A549 (cell line): ENCODE measurements at regions not wholly inside any gene's neighbourhood (a gene's known extent, or its start where the extent isn't known, plus 50 kb on each side); places are given as distances from the start of the nearest gene placed in this dataset.

ENCODE experiments used
- BHLHE40 ChIP-seq: IDR thresholded peaks from 2 replicates; pipeline ENCODE4 v1.6.1; 2012; ENCODE audit warnings: low read depth, low read length, inconsistent platforms
- CBX8 ChIP-seq: fragments of 200-600 bp; sonication (generic); IDR thresholded peaks from 2 replicates; pipeline ENCODE4 v1.6.1; 2016
- EHMT2 ChIP-seq: fragments of 200-600 bp; sonication (generic); IDR thresholded peaks from 2 replicates; pipeline ENCODE4 v1.6.1; 2016; ENCODE audit warnings: antibody characterized with exemption, low read depth, mild to moderate bottlenecking, moderate library complexity
- EP300 ChIP-seq, 2 experiments: fragments of >200 bp; sonication (Bioruptor Twin); formaldehyde crosslinking; IDR thresholded peaks; 2 replicates in 1 of 2; 3 replicates in 1 of 2; pipeline ENCODE4 v1.6.1; 2016 to 2017
- GATA3 ChIP-seq: IDR thresholded peaks from 2 replicates; pipeline ENCODE4 v1.6.1; 2012; ENCODE audit warnings: borderline replicate concordance
- HDAC2 ChIP-seq: fragments of 200-600 bp; sonication (generic); IDR thresholded peaks from 2 replicates; pipeline ENCODE4 v1.6.1; 2016
- MYC ChIP-seq: IDR thresholded peaks from 2 replicates; pipeline ENCODE4 v1.6.1; 2012; ENCODE audit warnings: mild to moderate bottlenecking, inconsistent platforms, low read length, improper control_type of control experiment, borderline replicate concordance
- NFE2L2 ChIP-seq: fragments of 150-350 bp; conservative IDR thresholded peaks from 2 replicates; pipeline ENCODE4 v1.6.1; 2014; ENCODE audit warnings: low read length
- POLR2A ChIP-seq: IDR thresholded peaks from 2 replicates; pipeline ENCODE4 v1.6.1; 2012; ENCODE audit warnings: mild to moderate bottlenecking, low read length
- SMC3 ChIP-seq: fragments of >200 bp; sonication (Bioruptor Twin); formaldehyde crosslinking; IDR thresholded peaks from 3 replicates; pipeline ENCODE4 v1.6.1; 2018; ENCODE audit warnings: inconsistent platforms
- ZFP36 ChIP-seq: fragments of 450-650 bp; IDR thresholded peaks from 2 replicates; pipeline ENCODE4 v1.6.1; 2014; ENCODE audit warnings: borderline replicate concordance; ENCODE audit not compliant: partially characterized antibody
- TF ChIP-seq, protein P1 (sequence below): fragments of >200 bp; sonication (Bioruptor Twin); formaldehyde crosslinking; IDR thresholded peaks from 3 replicates; pipeline ENCODE4 v1.5.1; 2016
- TF ChIP-seq, protein P2 (sequence below): IDR thresholded peaks from 2 replicates; pipeline ENCODE4 v1.6.1; 2012
- TF ChIP-seq, protein P3 (sequence below): fragments of >200 bp; sonication (Bioruptor Twin); formaldehyde crosslinking; IDR thresholded peaks from 3 replicates; pipeline ENCODE4 v1.6.1; 2016

GRCh38 chr5:141784529-141784928 lies 93.7 kb downstream of the PCDH1 start:
- TF ChIP-seq SMC3: no peak
- TF ChIP-seq POLR2A: no peak
- TF ChIP-seq CBX8: no peak
- no peak for TF ChIP-seq GATA3
- TF ChIP-seq, protein P1, sequence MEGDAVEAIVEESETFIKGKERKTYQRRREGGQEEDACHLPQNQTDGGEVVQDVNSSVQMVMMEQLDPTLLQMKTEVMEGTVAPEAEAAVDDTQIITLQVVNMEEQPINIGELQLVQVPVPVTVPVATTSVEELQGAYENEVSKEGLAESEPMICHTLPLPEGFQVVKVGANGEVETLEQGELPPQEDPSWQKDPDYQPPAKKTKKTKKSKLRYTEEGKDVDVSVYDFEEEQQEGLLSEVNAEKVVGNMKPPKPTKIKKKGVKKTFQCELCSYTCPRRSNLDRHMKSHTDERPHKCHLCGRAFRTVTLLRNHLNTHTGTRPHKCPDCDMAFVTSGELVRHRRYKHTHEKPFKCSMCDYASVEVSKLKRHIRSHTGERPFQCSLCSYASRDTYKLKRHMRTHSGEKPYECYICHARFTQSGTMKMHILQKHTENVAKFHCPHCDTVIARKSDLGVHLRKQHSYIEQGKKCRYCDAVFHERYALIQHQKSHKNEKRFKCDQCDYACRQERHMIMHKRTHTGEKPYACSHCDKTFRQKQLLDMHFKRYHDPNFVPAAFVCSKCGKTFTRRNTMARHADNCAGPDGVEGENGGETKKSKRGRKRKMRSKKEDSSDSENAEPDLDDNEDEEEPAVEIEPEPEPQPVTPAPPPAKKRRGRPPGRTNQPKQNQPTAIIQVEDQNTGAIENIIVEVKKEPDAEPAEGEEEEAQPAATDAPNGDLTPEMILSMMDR: no peak
- no peak for TF ChIP-seq HDAC2
- TF ChIP-seq MYC: no peak
- no peak for TF ChIP-seq EHMT2
- TF ChIP-seq ZFP36: no peak
- TF ChIP-seq EP300 (IDR thresholded peaks at IDR 0.05): no peak
- TF ChIP-seq NFE2L2: no peak
- TF ChIP-seq, protein P2, sequence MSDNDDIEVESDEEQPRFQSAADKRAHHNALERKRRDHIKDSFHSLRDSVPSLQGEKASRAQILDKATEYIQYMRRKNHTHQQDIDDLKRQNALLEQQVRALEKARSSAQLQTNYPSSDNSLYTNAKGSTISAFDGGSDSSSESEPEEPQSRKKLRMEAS: no peak
- TF ChIP-seq, protein P3, sequence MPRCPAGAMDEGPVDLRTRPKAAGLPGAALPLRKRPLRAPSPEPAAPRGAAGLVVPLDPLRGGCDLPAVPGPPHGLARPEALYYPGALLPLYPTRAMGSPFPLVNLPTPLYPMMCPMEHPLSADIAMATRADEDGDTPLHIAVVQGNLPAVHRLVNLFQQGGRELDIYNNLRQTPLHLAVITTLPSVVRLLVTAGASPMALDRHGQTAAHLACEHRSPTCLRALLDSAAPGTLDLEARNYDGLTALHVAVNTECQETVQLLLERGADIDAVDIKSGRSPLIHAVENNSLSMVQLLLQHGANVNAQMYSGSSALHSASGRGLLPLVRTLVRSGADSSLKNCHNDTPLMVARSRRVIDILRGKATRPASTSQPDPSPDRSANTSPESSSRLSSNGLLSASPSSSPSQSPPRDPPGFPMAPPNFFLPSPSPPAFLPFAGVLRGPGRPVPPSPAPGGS: no peak
- no peak for TF ChIP-seq BHLHE40
